ENCODE measurements at regions not wholly inside any gene's neighbourhood (a gene's known extent, or its start where the extent isn't known, plus 50 kb on each side); places are given as distances from the start of the nearest gene placed in this dataset.

GRCh38 chr4:149886786-149887490 is 71.3 kb upstream of the IQCM start:
- no peak for TF ChIP-seq CTCF (IDR thresholded peaks at IDR 0.05; ENCODE audit: low read depth, low read length)
- no peak overlapping the region for H3K4me3 ChIP-seq (ENCODE audit: low read depth, low read length)
- in situ Hi-C loops (cut with HindIII; ENCODE audit: low sequenced_read_pairs), result no loop called here
- DNase-seq (ENCODE audit: low read depth, low spot score), result no peak

- H3K4me3 ChIP-seq (ENCODE audit: low read depth, low read length), result no peak overlapping the region
- DNase-seq (ENCODE audit: low read depth, low spot score), result no peak
- TF ChIP-seq CTCF (IDR thresholded peaks at IDR 0.05; ENCODE audit: low read depth, low read length), result no peak
- in situ Hi-C loops (cut with HindIII; ENCODE audit: low sequenced_read_pairs), result no loop called here
Measured at GRCh38 chr4:149889991-149890390, 74.3 kb upstream of the IQCM start.

DNA sequence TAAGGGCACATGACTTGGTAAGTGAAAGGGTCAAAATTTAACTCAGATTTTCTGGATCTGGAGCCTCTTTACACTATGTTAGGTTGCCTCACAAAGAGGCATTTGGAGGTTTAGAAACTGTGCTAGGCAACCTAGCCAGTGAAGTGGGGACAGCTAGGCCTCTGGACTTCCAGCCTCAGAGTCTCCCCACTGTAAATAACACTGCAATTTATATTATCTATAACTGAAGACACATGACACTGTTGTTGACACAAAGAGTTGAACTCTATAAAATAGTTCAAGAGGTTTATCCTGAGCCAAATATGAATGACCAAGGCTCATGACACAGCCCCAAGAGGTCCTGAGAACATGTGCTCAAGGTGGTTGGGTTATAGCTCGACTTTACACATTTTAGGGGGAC is 74.9 kb upstream of the IQCM start:
- DNase-seq (ENCODE audit: low read depth, low spot score), result no peak
- in situ Hi-C loops (cut with HindIII; ENCODE audit: low sequenced_read_pairs), result no loop called here
- no peak for TF ChIP-seq CTCF (IDR thresholded peaks at IDR 0.05; ENCODE audit: low read depth, low read length)
- H3K4me3 ChIP-seq (ENCODE audit: low read depth, low read length), result no peak overlapping the region

- no peak overlapping the region for H3K4me3 ChIP-seq (ENCODE audit: low read depth, low read length)
- in situ Hi-C loops (cut with HindIII; ENCODE audit: low sequenced_read_pairs), result no loop called here
- DNase-seq (ENCODE audit: low read depth, low spot score), result no peak
- TF ChIP-seq CTCF (IDR thresholded peaks at IDR 0.05; ENCODE audit: low read depth, low read length), result no peak
Measured at GRCh38 chr4:149891426-149891825, 75.8 kb upstream of the IQCM start.

- TF ChIP-seq CTCF (IDR thresholded peaks at IDR 0.05; ENCODE audit: low read depth, low read length), result peak; percentile 71
- H3K4me3 ChIP-seq (ENCODE audit: low read depth, low read length), result no peak overlapping the region
- in situ Hi-C loops (cut with HindIII; ENCODE audit: low sequenced_read_pairs), result no loop called here
- DNase-seq (ENCODE audit: low read depth, low spot score), result peak; percentile 50
Measured at GRCh38 chr4:149896432-149896831, 80.8 kb upstream of the IQCM start.

- TF ChIP-seq CTCF (IDR thresholded peaks at IDR 0.05; ENCODE audit: low read depth, low read length), result no peak
- peak; percentile 44 for DNase-seq (ENCODE audit: low read depth, low spot score)
- no peak overlapping the region for H3K4me3 ChIP-seq (ENCODE audit: low read depth, low read length)
- in situ Hi-C loops (cut with HindIII; ENCODE audit: low sequenced_read_pairs), result no loop called here
Measured at GRCh38 chr4:149897783-149898182, 82.1 kb upstream of the IQCM start.

Data from astrocyte of the spinal cord (primary cell).